Transverse colon (tissue), 3 donors: ENCODE measurements at regions not wholly inside any gene's neighbourhood (a gene's known extent, or its start where the extent isn't known, plus 50 kb on each side); places are given as distances from the start of the nearest gene placed in this dataset.
"Not testable (repeated sequence)": the region's sequence is repeated elsewhere in the genome, so short reads cannot be mapped to it uniquely, and the experiment has no call there.

ENCODE experiments used
- POLR2A ChIP-seq: fragments of 450-650 bp; IDR thresholded peaks from one replicate; pipeline ENCODE4 v1.6.1; 2016; ENCODE audit warnings: antibody characterized with exemption, mild to moderate bottlenecking, moderate library complexity
- POLR2AphosphoS5 ChIP-seq, 3 donors: sonication (generic); formaldehyde crosslinking; IDR thresholded peaks; one replicate each; pipeline ENCODE4 v1.6.1; 2016; ENCODE audit warnings: antibody characterized with exemption in 3 of 3

DNA sequence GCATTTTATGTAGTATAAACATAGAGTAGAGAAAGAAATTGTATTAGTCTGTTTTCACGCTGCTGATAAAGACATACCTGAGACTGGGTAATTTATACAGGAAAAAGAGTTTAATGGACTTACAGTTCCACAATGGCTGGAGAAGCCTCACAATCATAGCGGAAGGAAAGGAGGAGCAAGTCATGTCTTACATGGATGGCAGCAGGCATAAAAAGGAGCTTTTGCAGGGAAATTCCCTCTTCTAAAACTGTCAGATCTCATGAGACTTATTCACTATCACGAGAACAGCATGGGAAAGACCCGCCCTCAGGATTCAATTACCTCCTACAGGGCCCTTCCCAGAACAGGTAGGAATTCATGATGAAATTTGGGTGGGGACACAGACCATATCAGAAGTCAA lies 98.1 kb downstream of the ARRDC3 start:
- not testable (repeated sequence) for TF ChIP-seq POLR2AphosphoS5 (IDR thresholded peaks at IDR 0.05); POLR2A
